ENCODE measurements at regions not wholly inside any gene's neighbourhood (a gene's known extent, or its start where the extent isn't known, plus 50 kb on each side); places are given as distances from the start of the nearest gene placed in this dataset.

DNA sequence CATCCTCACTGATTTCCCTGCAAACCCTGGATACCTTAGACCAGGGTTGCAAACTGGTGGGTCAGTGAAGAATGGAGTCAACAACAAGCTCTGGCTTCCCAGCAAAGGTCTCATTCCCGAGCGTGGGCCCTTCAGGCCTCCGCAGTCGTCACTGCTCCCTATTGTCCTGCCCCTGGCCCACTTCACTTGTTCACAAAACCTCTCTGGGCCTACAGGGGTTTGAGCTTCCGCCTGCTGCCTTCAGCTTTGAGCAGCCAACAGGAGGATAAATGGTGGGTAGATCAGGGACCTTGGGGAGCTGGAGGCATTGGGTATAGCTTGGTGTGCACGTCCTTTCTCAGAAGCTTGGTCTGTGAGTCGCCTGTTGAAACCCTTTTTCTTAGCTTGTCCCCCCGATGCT is 148.8 kb downstream of the KATNIP start:
- no peak for TF ChIP-seq BHLHE40 (IDR thresholded peaks at IDR 0.05; ENCODE audit: borderline replicate concordance)
- DNase-seq (ENCODE audit: extremely low spot score) = no peak
- POLR2A ChIA-PET = no interaction called here
- CTCF ChIA-PET = interaction anchor here (0.7 to 1.3 kb wide), 4 partner anchors 11 to 372 kb away, joined by 3 to 4 read pairs (median 4); no protein-coding TSS in a partner anchor

DNA sequence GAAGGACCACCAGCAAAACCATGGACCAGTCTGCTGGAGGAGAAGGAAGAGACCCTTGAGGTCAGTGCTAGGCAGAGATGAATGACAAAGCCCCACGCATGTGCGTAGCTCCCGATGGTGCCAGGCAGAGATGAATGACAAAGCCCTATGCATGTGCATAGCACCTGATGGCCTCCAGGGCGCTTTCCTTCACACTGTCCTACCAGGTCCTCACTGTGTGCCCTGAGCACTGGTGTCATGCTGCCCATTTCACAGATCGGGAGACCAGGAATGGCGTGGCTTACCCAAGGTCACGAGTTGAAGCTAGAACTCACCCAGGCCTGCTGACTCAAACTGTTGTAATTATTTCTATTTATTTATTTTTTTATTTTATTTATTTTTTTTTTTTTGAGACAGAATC is 149.6 kb downstream of the KATNIP start:
- TF ChIP-seq ELF4 (IDR thresholded peaks at IDR 0.05) = no peak
- no peak for TF ChIP-seq ARNT (IDR thresholded peaks at IDR 0.05)
- TF ChIP-seq FOXA1 (IDR thresholded peaks at IDR 0.05) = no peak
- no peak for TF ChIP-seq HDGF (IDR thresholded peaks at IDR 0.05; ENCODE audit: borderline replicate concordance)
- TF ChIP-seq FOXM1 (IDR thresholded peaks at IDR 0.05; ENCODE audit: borderline replicate concordance) = no peak
- TF ChIP-seq TARDBP (IDR thresholded peaks at IDR 0.05) = no peak
- TF ChIP-seq SUZ12 (IDR thresholded peaks at IDR 0.05) = no peak
- TF ChIP-seq SP1 (IDR thresholded peaks at IDR 0.05) = no peak
- TF ChIP-seq LEF1 (IDR thresholded peaks at IDR 0.05; ENCODE audit: borderline replicate concordance) = no peak
- no peak for TF ChIP-seq CTBP1 (IDR thresholded peaks at IDR 0.05; ENCODE audit: borderline replicate concordance)
- TF ChIP-seq BHLHE40 (IDR thresholded peaks at IDR 0.05; ENCODE audit: borderline replicate concordance) = no peak
- no peak for DNase-seq (ENCODE audit: extremely low spot score)
- ChIA-PET POLR2A (no interaction called here), CTCF (interaction anchor here (0.8 kb wide), 1 partner anchor 21 kb away, joined by 3 read pairs; no protein-coding TSS in a partner anchor)

DNA sequence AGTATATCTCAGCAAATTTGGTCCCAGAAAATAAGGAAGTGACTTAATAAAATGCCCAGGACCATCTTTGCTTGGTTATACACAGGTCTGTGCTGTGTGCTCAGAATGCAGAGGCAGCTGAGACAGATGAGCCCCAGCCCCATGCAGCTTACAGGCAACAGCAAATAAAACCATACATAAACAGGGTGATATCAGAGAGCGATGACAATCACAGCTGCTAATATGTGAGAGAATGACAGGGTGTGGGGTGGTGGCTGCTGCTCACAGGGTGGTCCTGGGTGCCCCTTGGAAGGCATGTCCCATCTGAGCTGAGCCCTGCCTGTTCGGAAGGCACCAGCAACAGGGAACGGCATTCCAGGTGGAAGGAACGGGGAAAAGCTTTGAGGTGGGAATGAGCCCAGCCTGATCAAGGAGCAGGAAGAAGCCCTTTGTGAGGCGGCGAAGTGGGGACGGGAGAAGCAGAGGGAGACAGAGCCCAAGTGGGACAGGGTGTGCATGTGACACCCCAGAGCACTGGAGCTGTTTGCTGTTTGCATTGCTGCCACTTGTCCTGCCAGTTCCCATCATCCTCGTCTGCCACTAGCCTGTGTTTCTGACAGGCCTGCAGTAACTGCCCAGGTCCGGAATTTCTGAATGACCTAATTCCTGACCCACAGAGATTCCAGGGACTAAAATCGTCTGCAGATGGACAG is 150.5 kb downstream of the KATNIP start:
- POLR2A ChIA-PET = no interaction called here
- DNase-seq (ENCODE audit: extremely low spot score) = no peak
- no peak for TF ChIP-seq FOXA1 (IDR thresholded peaks at IDR 0.05)
- TF ChIP-seq FOXM1 (IDR thresholded peaks at IDR 0.05; ENCODE audit: borderline replicate concordance) = no peak
- no peak for TF ChIP-seq ARNT (IDR thresholded peaks at IDR 0.05)
- no peak for TF ChIP-seq BHLHE40 (IDR thresholded peaks at IDR 0.05; ENCODE audit: borderline replicate concordance)
- TF ChIP-seq TARDBP (IDR thresholded peaks at IDR 0.05) = no peak
- TF ChIP-seq NFRKB (IDR thresholded peaks at IDR 0.05) = no peak
- TF ChIP-seq L3MBTL2 (conservative IDR thresholded peaks at IDR 0.05) = no peak
- no peak for TF ChIP-seq ELF4 (IDR thresholded peaks at IDR 0.05)
- TF ChIP-seq, protein P1, sequence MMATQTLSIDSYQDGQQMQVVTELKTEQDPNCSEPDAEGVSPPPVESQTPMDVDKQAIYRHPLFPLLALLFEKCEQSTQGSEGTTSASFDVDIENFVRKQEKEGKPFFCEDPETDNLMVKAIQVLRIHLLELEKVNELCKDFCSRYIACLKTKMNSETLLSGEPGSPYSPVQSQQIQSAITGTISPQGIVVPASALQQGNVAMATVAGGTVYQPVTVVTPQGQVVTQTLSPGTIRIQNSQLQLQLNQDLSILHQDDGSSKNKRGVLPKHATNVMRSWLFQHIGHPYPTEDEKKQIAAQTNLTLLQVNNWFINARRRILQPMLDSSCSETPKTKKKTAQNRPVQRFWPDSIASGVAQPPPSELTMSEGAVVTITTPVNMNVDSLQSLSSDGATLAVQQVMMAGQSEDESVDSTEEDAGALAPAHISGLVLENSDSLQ (IDR thresholded peaks at IDR 0.05) = no peak
- TF ChIP-seq ZNF384 (IDR thresholded peaks at IDR 0.05) = no peak
- no peak for TF ChIP-seq SP1 (IDR thresholded peaks at IDR 0.05)
- no peak for TF ChIP-seq HDGF (IDR thresholded peaks at IDR 0.05; ENCODE audit: borderline replicate concordance)
- no peak for TF ChIP-seq LEF1 (IDR thresholded peaks at IDR 0.05; ENCODE audit: borderline replicate concordance)
- TF ChIP-seq CTBP1 (IDR thresholded peaks at IDR 0.05; ENCODE audit: borderline replicate concordance) = no peak
- TF ChIP-seq SUZ12 (IDR thresholded peaks at IDR 0.05) = no peak
- CTCF ChIA-PET = no interaction called here

DNA sequence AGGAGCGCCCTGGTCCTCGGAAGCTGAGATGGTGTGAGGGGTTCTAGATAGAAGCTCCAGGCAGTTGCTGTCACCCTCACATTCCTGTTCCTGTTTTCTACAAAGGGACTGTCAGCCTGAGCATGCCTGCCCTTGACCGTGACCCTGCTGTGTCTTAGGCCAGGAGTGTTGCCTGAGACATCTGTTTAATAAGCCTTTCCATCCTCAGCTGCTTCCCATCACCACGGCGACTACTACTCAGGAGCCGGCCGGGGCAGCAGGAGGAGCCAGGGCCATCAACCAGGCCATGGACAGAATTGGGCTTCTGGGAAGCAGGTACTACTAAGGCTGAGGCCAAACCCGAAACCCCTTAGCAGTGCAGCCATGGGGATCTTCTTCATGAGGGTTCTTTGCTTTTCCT is 151.4 kb downstream of the KATNIP start:
- ChIA-PET POLR2A (no interaction called here), CTCF (no interaction called here)

DNA sequence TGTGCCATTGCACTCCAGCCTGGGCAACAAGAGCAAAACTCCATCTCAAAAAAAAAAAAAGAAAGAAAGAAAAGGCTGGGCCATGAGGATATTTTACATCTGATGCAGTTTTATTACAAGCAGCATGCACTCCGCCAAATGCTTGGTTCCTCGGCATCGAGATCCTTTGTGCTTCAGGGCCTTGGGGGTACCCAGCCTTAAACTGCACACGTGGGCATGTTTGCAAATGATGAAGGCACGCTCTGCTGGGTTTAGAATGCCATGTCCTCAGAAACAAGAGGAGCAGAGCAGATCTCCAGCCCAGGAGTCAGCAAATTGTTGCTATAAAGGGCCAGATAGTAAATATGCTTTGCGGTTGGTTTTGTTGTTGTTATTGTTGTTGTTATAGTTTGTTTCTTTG is 153.2 kb downstream of the KATNIP start:
- CTCF ChIA-PET = no interaction called here
- no peak for DNase-seq (ENCODE audit: extremely low spot score)
- TF ChIP-seq TARDBP (IDR thresholded peaks at IDR 0.05) (no peak), ZNF384 (IDR thresholded peaks at IDR 0.05) (no peak), HDGF (IDR thresholded peaks at IDR 0.05; ENCODE audit: borderline replicate concordance) (no peak), L3MBTL2 (conservative IDR thresholded peaks at IDR 0.05) (no peak), FOXK2 (IDR thresholded peaks at IDR 0.05) (no peak), LEF1 (IDR thresholded peaks at IDR 0.05; ENCODE audit: borderline replicate concordance) (no peak), FOXM1 (IDR thresholded peaks at IDR 0.05; ENCODE audit: borderline replicate concordance) (no peak)
- TF ChIP-seq, protein P1 (IDR thresholded peaks at IDR 0.05) = no peak
- POLR2A ChIA-PET = no interaction called here

More for the DNA sequence above, 151.4 kb downstream of the KATNIP start:
- TF ChIP-seq FOXK2 (IDR thresholded peaks at IDR 0.05) (no peak), ZNF384 (IDR thresholded peaks at IDR 0.05) (no peak), FOXM1 (IDR thresholded peaks at IDR 0.05; ENCODE audit: borderline replicate concordance) (no peak), ARNT (IDR thresholded peaks at IDR 0.05) (no peak), HDGF (IDR thresholded peaks at IDR 0.05; ENCODE audit: borderline replicate concordance) (no peak), L3MBTL2 (conservative IDR thresholded peaks at IDR 0.05) (no peak), BHLHE40 (IDR thresholded peaks at IDR 0.05; ENCODE audit: borderline replicate concordance) (no peak), FOXA1 (IDR thresholded peaks at IDR 0.05) (no peak), SP1 (IDR thresholded peaks at IDR 0.05) (no peak), LEF1 (IDR thresholded peaks at IDR 0.05; ENCODE audit: borderline replicate concordance) (no peak), NFRKB (IDR thresholded peaks at IDR 0.05) (no peak), CTBP1 (IDR thresholded peaks at IDR 0.05; ENCODE audit: borderline replicate concordance) (no peak), SUZ12 (IDR thresholded peaks at IDR 0.05) (no peak), ELF4 (IDR thresholded peaks at IDR 0.05) (no peak)
- TF ChIP-seq, protein P1 (IDR thresholded peaks at IDR 0.05) = no peak
- no peak for DNase-seq (ENCODE audit: extremely low spot score)

DNA sequence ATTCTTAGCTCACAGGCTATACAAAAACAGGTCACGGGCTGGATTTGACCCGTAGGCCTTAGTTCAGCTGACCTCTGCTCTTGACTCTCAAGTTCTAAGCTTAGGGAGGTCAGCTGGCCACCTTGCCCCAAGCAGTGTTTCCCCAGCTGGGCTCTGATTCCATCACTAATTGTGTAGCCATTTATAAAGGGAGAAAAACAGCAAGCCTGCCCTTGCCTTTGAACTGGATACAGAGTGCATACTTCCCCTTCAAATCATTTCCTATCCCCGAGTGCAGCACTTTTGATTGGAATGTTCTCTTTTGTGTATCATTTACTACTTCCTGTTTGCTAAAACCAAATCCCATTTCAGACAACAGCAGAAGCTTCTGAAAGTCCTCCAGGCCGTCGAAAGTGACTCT is 153.6 kb downstream of the KATNIP start:
- POLR2A ChIA-PET = no interaction called here
- no peak for DNase-seq (ENCODE audit: extremely low spot score)
- TF ChIP-seq CTBP1 (IDR thresholded peaks at IDR 0.05; ENCODE audit: borderline replicate concordance) (no peak), LEF1 (IDR thresholded peaks at IDR 0.05; ENCODE audit: borderline replicate concordance) (no peak), FOXK2 (IDR thresholded peaks at IDR 0.05) (no peak), HDGF (IDR thresholded peaks at IDR 0.05; ENCODE audit: borderline replicate concordance) (no peak), FOXM1 (IDR thresholded peaks at IDR 0.05; ENCODE audit: borderline replicate concordance) (no peak), NFRKB (IDR thresholded peaks at IDR 0.05) (no peak), TARDBP (IDR thresholded peaks at IDR 0.05) (no peak), ELF4 (IDR thresholded peaks at IDR 0.05) (no peak), FOXA1 (IDR thresholded peaks at IDR 0.05) (no peak), ARNT (IDR thresholded peaks at IDR 0.05) (no peak), SUZ12 (IDR thresholded peaks at IDR 0.05) (no peak), BHLHE40 (IDR thresholded peaks at IDR 0.05; ENCODE audit: borderline replicate concordance) (no peak), ZNF384 (IDR thresholded peaks at IDR 0.05) (no peak), L3MBTL2 (conservative IDR thresholded peaks at IDR 0.05) (no peak), SP1 (IDR thresholded peaks at IDR 0.05) (no peak)
- TF ChIP-seq, protein P1 (IDR thresholded peaks at IDR 0.05) = no peak
- CTCF ChIA-PET = interaction anchor here (1.0 kb wide), 1 partner anchor 11 kb away, joined by 4 read pairs; no protein-coding TSS in a partner anchor

All from HEK293T (cell line).